ENCODE measurements at regions not wholly inside any gene's neighbourhood (a gene's known extent, or its start where the extent isn't known, plus 50 kb on each side); places are given as distances from the start of the nearest gene placed in this dataset.

DNA sequence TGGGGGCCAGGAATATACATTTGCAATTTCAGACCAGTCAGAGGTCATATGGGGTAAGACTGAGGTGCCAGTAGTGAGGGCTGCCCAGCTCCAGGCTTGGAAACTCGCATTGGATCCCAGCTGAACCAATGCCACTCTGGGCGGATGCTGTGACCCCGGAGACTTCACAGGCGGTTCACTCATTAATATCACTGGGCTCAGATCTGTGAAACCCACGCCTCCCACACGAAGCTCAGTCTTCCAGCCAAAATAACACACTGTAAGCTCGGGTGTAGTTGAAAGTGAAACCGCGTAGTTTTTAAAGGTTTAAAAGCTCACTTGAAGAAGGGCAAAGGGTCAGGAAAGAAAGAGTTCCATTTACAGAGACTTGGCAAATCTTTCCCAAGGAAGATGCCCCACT is 254.8 kb downstream of the FOXL1 start:
- H4K20me1 ChIP-seq (ENCODE audit: control insufficient read depth, extremely low read depth, insufficient read depth, low read length), result no peaks in the 10 kb centered on the region
- H3K4me3 ChIP-seq (replicated peaks in 1 of 4; ENCODE audit: control extremely low read depth in 1 of 4, insufficient read depth in 1 of 4, low read depth in 3 of 4, low read length in 4 of 4), result peak overlapping the region in 2 of 4 experiments; percentile 8 to 28
- H3K4me2 ChIP-seq (ENCODE audit: extremely low read depth, insufficient read depth, low read length), result peak overlapping the region; percentile 80
- TF ChIP-seq CTCF (conservative IDR thresholded peaks at IDR 0.05 in 1 of 2, IDR thresholded peaks at IDR 0.05 in 1 of 2; ENCODE audit: low read depth in 1 of 2, low read length in 2 of 2) (no peak), EZH2 (IDR thresholded peaks at IDR 0.05; ENCODE audit: low read length, missing control alignments) (no peak)
- peak overlapping the region; percentile 60 for H2AFZ ChIP-seq (ENCODE audit: low read length)
- no peaks in the 10 kb centered on the region for H3K9me3 ChIP-seq (ENCODE audit: control insufficient read depth, insufficient read depth, low read depth, low read length)
- peak overlapping the region; percentile 4 for H3K27ac ChIP-seq (ENCODE audit: insufficient read depth, low read length)
- H3K27me3 ChIP-seq (ENCODE audit: control insufficient read depth, insufficient read depth, low read length), result no peaks in the 10 kb centered on the region
- H3K36me3 ChIP-seq (ENCODE audit: control insufficient read depth, insufficient read depth, low read length), result no peaks in the 10 kb centered on the region
- peak; percentile 30 to 62 for DNase-seq (ENCODE audit: low read depth in 2 of 2)
- peaks cover 3% of the 10 kb centered on the region for H3K4me1 ChIP-seq (ENCODE audit: control insufficient read depth, extremely low read depth, insufficient read depth, low read length)
- H3K79me2 ChIP-seq (ENCODE audit: control insufficient read depth, insufficient read depth, low read length), result no peaks in the 10 kb centered on the region
- H3K9ac ChIP-seq (ENCODE audit: insufficient read depth, low read length), result no peak overlapping the region

DNA sequence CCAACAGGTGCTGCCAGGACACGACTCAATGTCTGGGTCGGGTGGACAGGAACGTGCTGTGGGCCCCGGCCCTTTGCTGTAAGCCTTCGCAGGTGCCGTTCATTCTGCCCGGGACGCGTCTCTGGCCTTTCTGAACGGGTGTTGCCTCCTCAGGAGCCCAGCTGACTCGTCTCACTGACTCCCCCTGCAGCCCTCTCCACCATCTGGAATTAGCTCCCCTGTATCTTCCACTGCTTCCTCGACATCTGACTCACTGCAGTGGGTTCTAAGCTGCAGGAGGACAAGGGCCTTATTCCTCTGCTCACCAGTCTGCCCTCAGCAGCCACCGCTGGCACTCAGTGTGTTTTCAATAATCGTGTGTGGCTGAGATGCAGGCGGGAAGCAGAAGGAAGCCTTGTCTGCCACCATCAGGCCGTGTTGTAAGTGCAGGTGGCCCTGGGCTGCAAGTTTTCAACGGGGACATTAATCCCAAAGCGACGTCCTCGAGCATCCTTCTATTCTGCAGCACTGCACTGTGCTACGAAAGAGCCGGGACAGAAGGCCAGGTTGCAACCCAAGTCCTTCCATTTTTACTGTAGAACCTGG is 256.2 kb downstream of the FOXL1 start:
- H3K27ac ChIP-seq (ENCODE audit: insufficient read depth, low read length), result no peak overlapping the region
- H3K79me2 ChIP-seq (ENCODE audit: control insufficient read depth, insufficient read depth, low read length), result no peaks in the 10 kb centered on the region
- no peak overlapping the region for H3K4me2 ChIP-seq (ENCODE audit: extremely low read depth, insufficient read depth, low read length)
- no peak overlapping the region for H3K9ac ChIP-seq (ENCODE audit: insufficient read depth, low read length)
- H4K20me1 ChIP-seq (ENCODE audit: control insufficient read depth, extremely low read depth, insufficient read depth, low read length), result no peaks in the 10 kb centered on the region
- no peak overlapping the region for H2AFZ ChIP-seq (ENCODE audit: low read length)
- H3K27me3 ChIP-seq (ENCODE audit: control insufficient read depth, insufficient read depth, low read length), result no peaks in the 10 kb centered on the region
- TF ChIP-seq EZH2 (IDR thresholded peaks at IDR 0.05; ENCODE audit: low read length, missing control alignments) (no peak), CTCF (conservative IDR thresholded peaks at IDR 0.05 in 1 of 2, IDR thresholded peaks at IDR 0.05 in 1 of 2; ENCODE audit: low read depth in 1 of 2, low read length in 2 of 2) (peak in 1 of 2 donors; percentile 6)
- H3K9me3 ChIP-seq (ENCODE audit: control insufficient read depth, insufficient read depth, low read depth, low read length), result no peaks in the 10 kb centered on the region
- peaks cover 3% of the 10 kb centered on the region for H3K4me1 ChIP-seq (ENCODE audit: control insufficient read depth, extremely low read depth, insufficient read depth, low read length)
- DNase-seq (ENCODE audit: low read depth in 2 of 2), result peak; percentile 67 to 81
- H3K36me3 ChIP-seq (ENCODE audit: control insufficient read depth, insufficient read depth, low read length), result no peaks in the 10 kb centered on the region
- H3K4me3 ChIP-seq (replicated peaks in 1 of 4; ENCODE audit: control extremely low read depth in 1 of 4, insufficient read depth in 1 of 4, low read depth in 3 of 4, low read length in 4 of 4), result no peak overlapping the region

GRCh38 chr16:86835982-86836381 is 257.6 kb downstream of the FOXL1 start:
- Histone ChIP-seq H4K20me1 (ENCODE audit: control insufficient read depth, extremely low read depth, insufficient read depth, low read length) (no peaks in the 10 kb centered on the region), H3K4me2 (ENCODE audit: extremely low read depth, insufficient read depth, low read length) (no peak overlapping the region), H2AFZ (ENCODE audit: low read length) (no peak overlapping the region), H3K4me3 (replicated peaks in 1 of 4; ENCODE audit: control extremely low read depth in 1 of 4, insufficient read depth in 1 of 4, low read depth in 3 of 4, low read length in 4 of 4) (no peak overlapping the region), H3K4me1 (ENCODE audit: control insufficient read depth, extremely low read depth, insufficient read depth, low read length) (peaks cover 3% of the 10 kb centered on the region), H3K79me2 (ENCODE audit: control insufficient read depth, insufficient read depth, low read length) (no peaks in the 10 kb centered on the region), H3K36me3 (ENCODE audit: control insufficient read depth, insufficient read depth, low read length) (no peaks in the 10 kb centered on the region), H3K27me3 (ENCODE audit: control insufficient read depth, insufficient read depth, low read length) (no peaks in the 10 kb centered on the region), H3K9ac (ENCODE audit: insufficient read depth, low read length) (no peak overlapping the region), H3K9me3 (ENCODE audit: control insufficient read depth, insufficient read depth, low read depth, low read length) (no peaks in the 10 kb centered on the region), H3K27ac (ENCODE audit: insufficient read depth, low read length) (no peak overlapping the region)
- DNase-seq (ENCODE audit: low read depth in 2 of 2), result no peak
- TF ChIP-seq CTCF (conservative IDR thresholded peaks at IDR 0.05 in 1 of 2, IDR thresholded peaks at IDR 0.05 in 1 of 2; ENCODE audit: low read depth in 1 of 2, low read length in 2 of 2) (no peak), EZH2 (IDR thresholded peaks at IDR 0.05; ENCODE audit: low read length, missing control alignments) (no peak)
